T-cell (primary cell): ENCODE measurements at regions not wholly inside any gene's neighbourhood (a gene's known extent, or its start where the extent isn't known, plus 50 kb on each side); places are given as distances from the start of the nearest gene placed in this dataset.
"Not testable (repeated sequence)": the region's sequence is repeated elsewhere in the genome, so short reads cannot be mapped to it uniquely, and the experiment has no call there.

Experiments used
- ATAC-seq, 4 experiments: fragments of 200-7000 bp in 3 of 4; fragments of 150-1000 bp in 1 of 4; cut with Tn5 transposase; replicated peaks in 1 of 4; 1 replicate in 3 of 4; 2 replicates in 1 of 4; pipeline ENCODE4 v1.10.0; 2021; ENCODE audit warnings: moderate library complexity in 3 of 4, mild to moderate bottlenecking in 2 of 4, moderate number of reproducible peaks in 1 of 4
- CTCF ChIA-PET, 2 donors: fragments of 300-600 bp; sonication (Branson Sonifier 250); formaldehyde crosslinking; loops; one replicate each; lab custom pipeline; 2022; ENCODE audit warnings: antibody characterized with exemption in 2 of 2; lab: Charles Lee
- POLR2A ChIA-PET, 2 donors: fragments of 300-600 bp; sonication (Branson Sonifier 250); formaldehyde crosslinking; loops; one replicate each; lab custom pipeline; 2022; ENCODE audit warnings: antibody characterized with exemption in 2 of 2; lab: Charles Lee
- DNase-seq, 35 experiments: peaks; one replicate each; pipeline versions ENCODE4 v3.0.0 to v3.0.0-alpha.2; 2013 to 2023
- H3K27ac ChIP-seq: one replicate; pipeline ENCODE4 v1.5.1; 2013; ENCODE audit warnings: low read length
- H3K27me3 ChIP-seq, 2 experiments: replicated peaks in 1 of 2; 1 replicate in 1 of 2; 2 replicates in 1 of 2; pipeline versions ENCODE4 v1.6.1 to v1.7.0; 2013; ENCODE audit warnings: low read length in 1 of 2, mixed read lengths in 1 of 2; ENCODE audit not compliant: control insufficient read depth in 2 of 2, insufficient read depth in 2 of 2; ENCODE audit errors: extremely low read depth in 1 of 2
- H3K36me3 ChIP-seq, 2 donors: 1 replicate in 1 of 2; 2 replicates in 1 of 2; pipeline versions ENCODE4 v1.6.1 to v1.7.0; 2013; ENCODE audit warnings: low read length in 1 of 2; ENCODE audit not compliant: control insufficient read depth in 2 of 2, insufficient read depth in 1 of 2; ENCODE audit errors: extremely low read depth in 1 of 2
- H3K4me1 ChIP-seq, 2 experiments: 1 replicate in 1 of 2; 2 replicates in 1 of 2; pipeline versions ENCODE4 v1.6.1 to v1.7.0; 2013; ENCODE audit warnings: low read length in 2 of 2, mixed read lengths in 1 of 2; ENCODE audit not compliant: insufficient read depth in 2 of 2, control insufficient read depth in 1 of 2; ENCODE audit errors: extremely low read depth in 1 of 2
- H3K4me3 ChIP-seq, 2 donors: 1 replicate in 1 of 2; 2 replicates in 1 of 2; pipeline versions ENCODE4 v1.5.1 to v1.7.0; 2013; ENCODE audit warnings: mild to moderate bottlenecking in 2 of 2, low read length in 1 of 2, moderate library complexity in 1 of 2; ENCODE audit not compliant: control insufficient read depth in 1 of 2; ENCODE audit errors: extremely low read depth in 1 of 2
- H3K9me3 ChIP-seq: 2 replicates; pipeline ENCODE4 v1.7.0; 2013
- H3K27ac Mint-ChIP-seq, 2 donors: one replicate each; pipeline ENCODE4 v1.8.0; 2020 to 2021; ENCODE audit warnings: mild to moderate bottlenecking in 2 of 2, mixed read lengths in 2 of 2
- H3K27me3 Mint-ChIP-seq, 2 donors: one replicate each; pipeline ENCODE4 v1.8.0; 2021 to 2022; ENCODE audit warnings: mixed read lengths in 2 of 2
- H3K36me3 Mint-ChIP-seq: one replicate; pipeline ENCODE4 v1.8.0; 2021; ENCODE audit warnings: mixed read lengths
- H3K4me1 Mint-ChIP-seq, 3 donors: one replicate each; pipeline ENCODE4 v1.8.0; 2020 to 2022; ENCODE audit warnings: mixed read lengths in 3 of 3, mild to moderate bottlenecking in 1 of 3
- H3K4me3 Mint-ChIP-seq, 3 donors: one replicate each; pipeline ENCODE4 v1.8.0; 2020 to 2022; ENCODE audit warnings: mild to moderate bottlenecking in 3 of 3, mixed read lengths in 3 of 3, moderate library complexity in 3 of 3
- H3K9me3 Mint-ChIP-seq, 3 donors: one replicate each; pipeline ENCODE4 v1.8.0; 2020 to 2022; ENCODE audit warnings: mixed read lengths in 3 of 3
- WGBS: methylation state at CpG from one replicate; pipeline ENCODE4 v1.1.5; 2013; ENCODE audit warnings: missing lambda C conversion rate; ENCODE audit not compliant: insufficient coverage; 5-methylcytosine and 5-hydroxymethylcytosine counted together

DNA sequence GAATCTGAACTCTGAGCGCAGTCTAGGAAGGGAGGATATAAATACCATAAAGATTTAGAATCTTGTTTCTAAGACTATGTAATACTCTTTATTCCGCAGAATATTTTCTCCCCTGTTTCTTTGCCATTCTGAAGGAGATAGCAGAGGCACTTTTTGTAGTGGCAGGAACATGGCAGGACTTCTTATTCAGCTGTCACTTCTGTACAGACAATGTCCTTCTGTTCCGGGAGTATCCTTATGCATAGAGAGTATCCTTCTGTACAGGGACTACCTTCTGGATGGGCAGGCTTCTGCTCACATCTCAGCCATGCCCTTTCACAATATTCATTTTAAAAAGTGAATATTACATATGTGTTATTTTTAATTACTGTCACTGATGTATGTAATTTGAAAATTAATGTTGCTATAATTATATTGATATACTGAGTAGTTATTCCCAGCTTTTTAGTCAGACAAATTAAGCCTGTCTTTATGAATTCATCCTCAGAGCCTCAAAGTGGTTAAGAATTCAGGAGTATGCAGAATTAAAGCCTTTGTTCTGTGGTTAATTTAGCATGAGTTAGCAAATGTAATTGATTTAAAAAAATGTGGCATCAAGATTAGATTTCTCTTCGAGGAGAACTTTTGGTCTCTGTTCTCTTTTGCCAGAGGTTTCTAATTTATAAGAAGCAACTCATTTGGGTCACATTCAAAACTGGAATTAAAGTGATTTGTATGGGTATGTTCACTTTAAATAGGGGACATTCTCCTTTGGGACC is 174.4 kb downstream of the FHIP1A start:
- POLR2A ChIA-PET, result no interaction called here
- Histone ChIP-seq H3K4me3 (no peak overlapping the region), H3K27me3 (no peaks in the 10 kb centered on the region), H3K4me1 (no peaks in the 10 kb centered on the region), H3K36me3 (no peaks in the 10 kb centered on the region), H3K27ac (no peak overlapping the region), H3K9me3 (no peaks in the 10 kb centered on the region)
- DNase-seq (no peak), ATAC-seq (no peak)
- CTCF ChIA-PET, result no interaction called here
- Mint-ChIP-seq H3K27ac (no peak overlapping the region), H3K4me3 (no peak overlapping the region), H3K9me3 (no peaks in the 10 kb centered on the region), H3K36me3 (no peaks in the 10 kb centered on the region), H3K4me1 (no peaks in the 10 kb centered on the region), H3K27me3 (peaks cover 5 to 15% of the 10 kb centered on the region in 2 donors)
- WGBS, result 50% methylated on average over 1 of the region's 4 CpGs

GRCh38 chr4:151584101-151584500 is 175.1 kb downstream of the FHIP1A start:
- Mint-ChIP-seq H3K4me3 (no peak overlapping the region), H3K27ac (no peak overlapping the region), H3K4me1 (no peaks in the 10 kb centered on the region), H3K36me3 (no peaks in the 10 kb centered on the region), H3K27me3 (peaks cover 5 to 18% of the 10 kb centered on the region in 2 donors), H3K9me3 (no peaks in the 10 kb centered on the region)
- ATAC-seq, result no peak
- Histone ChIP-seq H3K36me3 (no peaks in the 10 kb centered on the region), H3K9me3 (no peaks in the 10 kb centered on the region), H3K4me3 (no peak overlapping the region), H3K27ac (no peak overlapping the region), H3K4me1 (no peaks in the 10 kb centered on the region), H3K27me3 (peaks cover 0 to 2% of the 10 kb centered on the region in 2 experiments)
- POLR2A ChIA-PET, result no interaction called here
- CTCF ChIA-PET, result no interaction called here
- DNase-seq, result no peak

DNA sequence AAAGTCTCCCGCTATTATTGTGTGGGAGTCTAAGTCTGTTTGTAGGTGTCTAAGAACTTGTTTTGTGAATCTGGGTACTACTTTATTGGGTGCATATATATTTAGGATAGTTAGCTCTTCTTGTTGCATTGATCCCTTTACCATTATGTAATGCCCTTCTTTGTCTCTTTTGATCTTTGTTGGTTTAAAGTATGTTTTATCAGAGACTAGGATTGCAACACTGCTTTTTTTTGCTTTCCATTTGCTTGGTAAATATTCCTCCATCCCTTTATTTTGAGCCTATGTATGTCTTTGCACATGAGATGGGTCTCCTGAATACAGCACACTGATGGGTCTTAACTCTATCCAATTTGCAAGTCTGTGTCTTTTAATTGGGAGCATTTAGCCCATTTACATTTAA is 165.2 kb downstream of the GATB start:
- H3K4me1 Mint-ChIP-seq, CTCF ChIA-PET: not testable (repeated sequence)
- WGBS, result no CpG with 5 or more reads among the region's 1 CpG

GRCh38 chr4:151597691-151598090 is 163.1 kb downstream of the GATB start:
- H3K36me3 Mint-ChIP-seq, H3K9me3 Mint-ChIP-seq, H3K27ac ChIP-seq, H3K27me3 Mint-ChIP-seq, POLR2A ChIA-PET, ATAC-seq, H3K4me3 Mint-ChIP-seq, H3K4me1 Mint-ChIP-seq, H3K4me1 ChIP-seq, CTCF ChIA-PET, DNase-seq, H3K9me3 ChIP-seq, H3K27ac Mint-ChIP-seq, H3K4me3 ChIP-seq, H3K36me3 ChIP-seq: not testable (repeated sequence)
- WGBS, result 83% methylated on average over 8 of the region's 8 CpGs
- peaks cover 0 to 10% of the 10 kb centered on the region in 2 experiments for H3K27me3 ChIP-seq

More for the DNA sequence above, 165.2 kb downstream of the GATB start:
- H3K36me3 Mint-ChIP-seq, H3K27me3 Mint-ChIP-seq, H3K4me3 ChIP-seq, H3K27ac Mint-ChIP-seq, H3K9me3 ChIP-seq, H3K27ac ChIP-seq, H3K4me1 ChIP-seq, POLR2A ChIA-PET, DNase-seq, H3K9me3 Mint-ChIP-seq, ATAC-seq, H3K4me3 Mint-ChIP-seq, H3K36me3 ChIP-seq: not testable (repeated sequence)
- peaks cover 0 to 10% of the 10 kb centered on the region in 2 experiments for H3K27me3 ChIP-seq

- CTCF ChIA-PET, result no interaction called here
- Mint-ChIP-seq H3K36me3 (no peaks in the 10 kb centered on the region), H3K27me3 (peaks cover 2 to 4% of the 10 kb centered on the region in 2 donors), H3K4me1 (peaks cover 0 to under 1% (median 0%) of the 10 kb centered on the region in 3 donors), H3K27ac (no peak overlapping the region), H3K9me3 (no peaks in the 10 kb centered on the region), H3K4me3 (no peak overlapping the region)
- POLR2A ChIA-PET, result no interaction called here
- DNase-seq (no peak), ATAC-seq (no peak)
- Histone ChIP-seq H3K36me3 (no peaks in the 10 kb centered on the region), H3K27ac (no peak overlapping the region), H3K4me1 (no peaks in the 10 kb centered on the region), H3K4me3 (no peak overlapping the region), H3K27me3 (peaks cover 0 to 10% of the 10 kb centered on the region in 2 experiments), H3K9me3 (no peaks in the 10 kb centered on the region)
- WGBS, result 60% methylated on average over 1 of the region's 2 CpGs
Observed at GRCh38 chr4:151599863-151600262, 160.9 kb downstream of the GATB start.

DNA sequence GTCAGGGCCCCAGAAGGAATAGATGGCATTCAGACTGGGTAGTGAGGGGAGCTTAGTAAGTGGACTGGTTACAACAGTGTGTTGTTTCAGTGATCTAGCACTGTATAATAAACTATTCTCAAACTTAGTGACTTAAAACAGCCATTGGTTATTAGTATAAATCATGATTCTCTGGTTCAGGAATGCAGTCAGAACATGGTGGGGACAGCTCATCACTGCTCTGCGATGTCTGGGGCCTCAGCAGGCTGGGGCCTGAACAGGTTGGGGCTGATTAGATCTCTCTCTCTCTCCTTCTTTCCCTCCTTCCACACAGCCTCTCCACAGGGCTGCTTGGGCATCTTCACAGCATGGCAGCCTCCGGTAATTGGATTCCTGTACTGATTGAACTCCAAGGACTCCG is 160.4 kb downstream of the GATB start:
- no peaks in the 10 kb centered on the region for H3K36me3 ChIP-seq
- H3K27me3 ChIP-seq, result peaks cover 0 to 10% of the 10 kb centered on the region in 2 experiments
- H3K4me1 Mint-ChIP-seq, result peaks cover 0 to 3% (median 0%) of the 10 kb centered on the region in 3 donors
- H3K9me3 ChIP-seq, result no peaks in the 10 kb centered on the region
- WGBS, result 83% methylated on average over 1 of the region's 3 CpGs
- no peaks in the 10 kb centered on the region for H3K9me3 Mint-ChIP-seq
- POLR2A ChIA-PET, result no interaction called here
- no peak overlapping the region for H3K27ac Mint-ChIP-seq
- CTCF ChIA-PET, result no interaction called here
- no peak overlapping the region for H3K27ac ChIP-seq
- ATAC-seq, result no peak
- H3K4me3 Mint-ChIP-seq, result no peak overlapping the region
- no peak for DNase-seq
- H3K4me3 ChIP-seq, result no peak overlapping the region
- no peaks in the 10 kb centered on the region for H3K36me3 Mint-ChIP-seq
- H3K4me1 ChIP-seq, result no peaks in the 10 kb centered on the region
- peaks cover 2 to 4% of the 10 kb centered on the region in 2 donors for H3K27me3 Mint-ChIP-seq
